AG20443 (cell line): ENCODE measurements at regions not wholly inside any gene's neighbourhood (a gene's known extent, or its start where the extent isn't known, plus 50 kb on each side); places are given as distances from the start of the nearest gene placed in this dataset.
A peak's percentile ranks its signal among the peaks of the same experiment; 100 is the strongest.
"Not testable (repeated sequence)": the region's sequence is repeated elsewhere in the genome, so short reads cannot be mapped to it uniquely, and the experiment has no call there.

ENCODE experiments used
- DNase-seq: peaks from one replicate; pipeline ENCODE4 v3.0.0; 2012; ENCODE audit warnings: low spot score, mixed read lengths

GRCh38 chr1:109857702-109858101 is 52.9 kb upstream of the CSF1 start:
- not testable (repeated sequence) for DNase-seq

DNA sequence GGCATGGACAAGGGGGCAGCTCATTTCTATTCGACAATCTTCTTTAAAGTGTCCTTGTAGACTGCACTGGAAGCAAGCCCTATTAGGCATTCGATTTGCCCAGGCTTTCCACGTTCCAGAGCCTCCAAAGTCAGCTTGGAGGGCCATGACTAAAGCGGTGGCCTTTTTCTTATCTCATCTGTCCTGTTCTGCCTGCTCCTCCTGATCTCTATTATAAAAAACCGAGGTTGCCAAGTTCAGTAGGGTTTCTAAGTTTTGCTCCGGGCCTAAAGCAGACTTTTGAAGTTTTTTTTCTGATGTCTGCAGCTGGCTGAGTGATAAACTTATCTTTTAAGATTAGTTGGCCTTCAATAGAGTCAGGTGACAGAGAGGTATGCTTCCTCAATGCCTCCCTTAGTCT is 54.7 kb upstream of the CSF1 start:
- DNase-seq: not testable (repeated sequence)

- DNase-seq: not testable (repeated sequence)
Measured at GRCh38 chr1:109853972-109854371, 56.7 kb upstream of the CSF1 start.

GRCh38 chr1:109852221-109853015 is 58.2 kb upstream of the CSF1 start:
- peak; percentile 29 for DNase-seq

GRCh38 chr1:109850827-109851226 is 59.8 kb upstream of the CSF1 start:
- no peak for DNase-seq

DNA sequence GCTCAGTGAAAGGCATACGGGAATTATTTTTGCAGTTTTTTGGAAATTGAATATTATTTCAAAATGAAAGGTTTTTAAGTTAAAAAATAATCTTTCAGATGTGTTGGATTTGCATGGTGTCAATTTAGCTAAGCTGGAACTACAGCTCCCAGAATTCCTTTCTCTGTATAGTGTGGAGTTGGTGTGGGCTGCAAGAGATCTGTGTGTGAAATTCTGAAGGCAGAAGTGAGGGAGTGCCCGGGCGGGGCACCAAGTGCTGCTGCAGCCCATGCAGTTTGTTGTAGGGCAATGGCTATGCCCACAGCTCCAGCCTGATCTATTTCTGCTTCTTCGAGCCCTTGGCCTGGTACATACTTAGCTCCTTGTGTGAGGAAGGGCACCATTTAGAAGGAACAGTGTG is 60.5 kb upstream of the CSF1 start:
- no peak for DNase-seq

- no peak for DNase-seq
Measured at GRCh38 chr1:109849655-109850054, 61.0 kb upstream of the CSF1 start.

DNA sequence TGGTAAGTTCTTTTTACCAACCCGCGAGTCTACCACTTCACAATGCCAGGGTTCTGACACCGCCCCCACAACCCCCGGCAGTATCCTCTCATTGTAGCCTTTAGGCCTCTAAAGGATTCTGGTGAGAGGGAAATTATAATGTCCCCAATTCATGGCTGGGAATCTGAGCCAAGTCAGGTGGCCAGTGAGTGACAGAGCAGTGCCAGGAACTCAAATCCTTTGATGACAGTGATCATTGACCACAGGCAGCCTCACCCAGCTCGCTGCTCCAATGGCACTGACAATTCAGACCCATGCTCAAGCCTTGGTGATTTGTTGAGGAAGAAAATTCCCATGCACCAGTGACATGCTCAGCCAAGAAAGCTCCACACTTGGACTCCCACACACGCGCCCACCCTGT is 63.4 kb upstream of the CSF1 start:
- DNase-seq: no peak

DNA sequence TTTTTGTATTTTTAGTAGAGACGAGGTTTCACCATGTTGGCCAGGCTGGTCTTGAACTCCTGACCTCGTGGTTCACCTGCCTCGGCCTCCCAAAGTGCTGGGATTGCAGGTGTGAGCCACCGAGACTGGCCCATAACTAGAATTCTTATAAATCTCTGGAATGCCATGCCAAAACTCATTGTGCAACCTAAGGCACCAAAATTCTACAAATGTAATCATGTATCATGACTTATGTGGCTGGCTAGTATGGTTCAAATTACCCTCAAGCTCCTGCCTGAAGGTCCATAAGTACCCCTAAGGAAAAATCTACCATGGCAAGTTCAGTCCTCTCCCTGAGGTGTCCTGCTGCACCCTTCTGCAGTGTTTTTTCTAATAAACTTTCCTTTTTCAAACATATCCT is 63.8 kb upstream of the CSF1 start:
- no peak for DNase-seq

GRCh38 chr1:109846162-109846561 is 64.5 kb upstream of the CSF1 start:
- DNase-seq: no peak

DNA sequence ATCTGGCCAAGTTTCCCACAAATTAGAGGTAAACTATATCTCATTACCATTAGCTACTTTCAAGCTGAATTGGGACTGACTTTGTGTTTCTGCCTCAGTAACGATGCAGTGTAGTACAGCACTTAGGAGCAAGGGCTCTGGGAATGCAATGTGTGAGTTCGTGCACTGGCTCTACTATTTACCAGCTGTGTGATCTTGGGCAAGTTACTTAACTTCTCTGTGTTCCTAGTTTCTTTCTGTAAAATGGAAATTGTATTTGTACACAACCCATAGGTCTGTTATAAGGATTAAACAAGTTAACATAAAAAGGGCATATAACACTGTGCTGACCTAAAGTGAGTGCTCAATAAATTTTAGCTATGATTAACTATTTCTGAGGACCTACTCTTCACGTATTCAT is 65.0 kb upstream of the CSF1 start:
- no peak for DNase-seq

GRCh38 chr1:109844609-109845008 is 66.0 kb upstream of the CSF1 start:
- no peak for DNase-seq

GRCh38 chr1:109840011-109840629 is 70.5 kb upstream of the CSF1 start:
- no peak for DNase-seq

DNA sequence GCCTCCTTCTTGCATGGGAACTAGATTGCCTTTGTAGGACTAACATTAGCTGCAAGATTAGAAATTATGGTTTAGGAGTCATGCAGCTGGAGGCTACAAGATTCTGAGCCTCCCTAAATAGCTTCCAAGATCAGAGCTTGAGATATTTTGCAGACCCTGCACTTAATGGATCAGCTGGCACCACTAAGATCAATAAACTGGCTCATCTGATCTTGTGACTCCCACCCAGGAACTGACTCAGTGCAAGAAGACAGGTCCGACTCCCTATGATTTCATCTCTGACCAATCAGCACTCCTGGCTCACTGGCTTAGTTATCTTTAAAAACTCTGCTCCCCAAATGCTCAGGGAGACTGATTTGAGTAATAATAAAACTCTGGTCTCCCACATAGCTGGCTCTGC is 71.4 kb upstream of the CSF1 start:
- not testable (repeated sequence) for DNase-seq

- DNase-seq: peak; percentile 47
Measured at GRCh38 chr1:109838838-109839240, 71.8 kb upstream of the CSF1 start.

- no peak for DNase-seq
Measured at GRCh38 chr1:109837852-109838570, 72.6 kb upstream of the CSF1 start.

- DNase-seq: not testable (repeated sequence)
Measured at GRCh38 chr1:109835645-109836044, 71.9 kb upstream of the EPS8L3 start.

GRCh38 chr1:109834951-109835350 is 71.2 kb upstream of the EPS8L3 start:
- DNase-seq: no peak

DNA sequence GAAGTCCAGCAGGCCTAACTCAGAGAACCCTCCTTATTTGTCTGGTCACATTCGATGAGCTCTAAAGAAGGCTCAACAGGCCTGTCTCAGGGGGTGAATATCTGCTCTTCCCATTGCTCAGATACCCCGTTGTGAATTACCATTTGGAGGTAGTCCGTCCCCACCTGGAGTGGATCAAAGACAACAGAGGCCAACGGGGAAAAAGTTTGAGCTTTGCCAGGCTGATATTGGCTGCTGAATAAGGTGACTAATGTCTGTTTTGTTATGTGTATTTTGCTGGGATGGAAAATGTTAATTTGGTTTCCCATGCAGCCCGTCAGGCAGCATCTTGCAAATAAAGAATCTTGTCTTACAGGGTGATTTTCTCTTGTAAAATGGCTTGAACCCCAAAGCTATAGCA is 69.2 kb upstream of the EPS8L3 start:
- no peak for DNase-seq

GRCh38 chr1:109828756-109829505 is 65.2 kb upstream of the EPS8L3 start:
- peak; percentile 39 for DNase-seq

DNA sequence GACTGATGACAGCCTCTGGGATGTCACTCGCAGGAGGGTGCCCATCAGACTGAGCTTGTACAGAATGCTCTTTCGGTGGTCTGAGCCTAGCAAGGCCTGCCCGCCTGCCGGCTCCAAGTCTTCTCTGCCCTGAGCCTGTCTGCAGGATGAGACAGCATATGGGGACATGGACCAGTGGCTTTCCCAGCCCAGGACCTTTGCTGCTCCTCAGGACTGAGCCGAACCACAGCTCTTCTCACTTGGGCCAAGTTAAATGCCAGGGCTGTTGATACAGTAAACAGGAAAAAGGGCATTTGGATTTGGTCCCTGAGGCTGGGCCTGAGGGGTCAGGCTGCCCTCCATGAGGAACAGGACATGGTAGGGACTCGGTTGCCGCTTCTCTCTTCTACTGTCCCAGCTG is 64.3 kb upstream of the EPS8L3 start:
- no peak for DNase-seq

- no peak for DNase-seq
Measured at GRCh38 chr1:109827466-109827865, 63.7 kb upstream of the EPS8L3 start.
